Breast epithelium (tissue), 4 donors: ENCODE measurements at regions not wholly inside any gene's neighbourhood (a gene's known extent, or its start where the extent isn't known, plus 50 kb on each side); places are given as distances from the start of the nearest gene placed in this dataset.

ENCODE experiments used
- DNase-seq, 2 donors: peaks; one replicate each; pipeline ENCODE4 v3.0.0-alpha.2; 2019; ENCODE audit warnings: low spot score in 2 of 2
- H3K27ac ChIP-seq, 2 donors: fragments of 200-600 bp; sonication (generic) in 1 of 2; one replicate each; pipeline ENCODE4 v1.5.1; 2016 to 2019; ENCODE audit warnings: mild to moderate bottlenecking in 1 of 2
- H3K27me3 ChIP-seq, 2 donors: fragments of 200-600 bp; sonication (generic) in 1 of 2; one replicate each; pipeline versions ENCODE4 v1.5.1 to v1.6.0; 2017 to 2019; ENCODE audit warnings: control low read depth in 1 of 2, mild to moderate bottlenecking in 1 of 2
- H3K36me3 ChIP-seq: fragments of 200-600 bp; one replicate; pipeline ENCODE4 v1.5.1; 2019
- H3K4me1 ChIP-seq, 2 donors: fragments of 200-600 bp; sonication (generic); one replicate each; pipeline ENCODE4 v1.5.1; 2016 to 2019; ENCODE audit warnings: control low read depth in 1 of 2
- H3K4me3 ChIP-seq, 3 donors: fragments of 200-600 bp; sonication (generic); 1 replicate in 2 of 3; 2 replicates in 1 of 3; pipeline ENCODE4 v1.5.1; 2016 to 2019; ENCODE audit warnings: mild to moderate bottlenecking in 3 of 3, moderate library complexity in 2 of 3
- H3K9me3 ChIP-seq, 2 donors: fragments of 200-600 bp; sonication (generic) in 1 of 2; one replicate each; pipeline ENCODE4 v1.5.1; 2016 to 2019; ENCODE audit warnings: control low read depth in 1 of 2
- POLR2A ChIP-seq: fragments of 450-650 bp; IDR thresholded peaks from one replicate; pipeline ENCODE4 v1.6.1; 2016; ENCODE audit warnings: antibody characterized with exemption, mild to moderate bottlenecking, moderate library complexity
- POLR2AphosphoS5 ChIP-seq, 3 donors: sonication (generic); formaldehyde crosslinking; IDR thresholded peaks; one replicate each; pipeline ENCODE4 v1.6.1; 2017; ENCODE audit warnings: antibody characterized with exemption in 3 of 3
- intact Hi-C: fragments of 100-400 bp; cut with DNase I; formaldehyde crosslinking; loops from one replicate; pipeline ENCODE4 v1.15.1; 2023; ENCODE audit warnings: low total_unique reads
- TF ChIP-seq, protein P1 (sequence below), 3 donors: fragments of 450-650 bp; IDR thresholded peaks; one replicate each; pipeline ENCODE4 v1.5.1; 2016 to 2017; ENCODE audit warnings: antibody characterized with exemption in 3 of 3, mild to moderate bottlenecking in 3 of 3, moderate library complexity in 3 of 3

DNA sequence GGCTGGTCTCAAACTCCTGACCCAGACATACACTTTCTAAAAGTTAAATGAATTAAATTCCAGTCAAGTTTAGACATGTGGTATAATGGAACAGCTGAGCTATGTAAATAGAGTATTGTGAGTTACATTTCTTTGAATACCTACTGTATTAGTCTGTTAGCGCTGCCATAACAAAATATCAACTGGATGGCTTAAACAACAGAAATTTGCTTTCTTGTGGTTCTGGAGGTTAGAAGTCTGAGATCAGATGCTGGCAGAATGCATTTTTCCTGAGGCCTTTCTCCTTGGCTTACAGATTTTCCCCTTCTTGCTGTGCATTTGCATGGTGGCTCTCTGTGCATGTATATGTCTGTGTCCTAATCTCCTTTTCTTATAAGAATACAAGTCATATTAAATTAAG, 101.5 kb upstream of the TGFBR2 start:
- Histone ChIP-seq H3K9me3 (no peaks in the 10 kb centered on the region), H3K4me3 (no peak overlapping the region), H3K27me3 (no peaks in the 10 kb centered on the region), H3K27ac (no peak overlapping the region), H3K36me3 (no peaks in the 10 kb centered on the region), H3K4me1 (no peaks in the 10 kb centered on the region)
- intact Hi-C loops, result no loop called here
- DNase-seq, result no peak
- TF ChIP-seq POLR2AphosphoS5 (IDR thresholded peaks at IDR 0.05), result no peak
- TF ChIP-seq, protein P1, sequence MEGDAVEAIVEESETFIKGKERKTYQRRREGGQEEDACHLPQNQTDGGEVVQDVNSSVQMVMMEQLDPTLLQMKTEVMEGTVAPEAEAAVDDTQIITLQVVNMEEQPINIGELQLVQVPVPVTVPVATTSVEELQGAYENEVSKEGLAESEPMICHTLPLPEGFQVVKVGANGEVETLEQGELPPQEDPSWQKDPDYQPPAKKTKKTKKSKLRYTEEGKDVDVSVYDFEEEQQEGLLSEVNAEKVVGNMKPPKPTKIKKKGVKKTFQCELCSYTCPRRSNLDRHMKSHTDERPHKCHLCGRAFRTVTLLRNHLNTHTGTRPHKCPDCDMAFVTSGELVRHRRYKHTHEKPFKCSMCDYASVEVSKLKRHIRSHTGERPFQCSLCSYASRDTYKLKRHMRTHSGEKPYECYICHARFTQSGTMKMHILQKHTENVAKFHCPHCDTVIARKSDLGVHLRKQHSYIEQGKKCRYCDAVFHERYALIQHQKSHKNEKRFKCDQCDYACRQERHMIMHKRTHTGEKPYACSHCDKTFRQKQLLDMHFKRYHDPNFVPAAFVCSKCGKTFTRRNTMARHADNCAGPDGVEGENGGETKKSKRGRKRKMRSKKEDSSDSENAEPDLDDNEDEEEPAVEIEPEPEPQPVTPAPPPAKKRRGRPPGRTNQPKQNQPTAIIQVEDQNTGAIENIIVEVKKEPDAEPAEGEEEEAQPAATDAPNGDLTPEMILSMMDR (IDR thresholded peaks at IDR 0.05), result no peak
- TF ChIP-seq POLR2A, result no peak

DNA sequence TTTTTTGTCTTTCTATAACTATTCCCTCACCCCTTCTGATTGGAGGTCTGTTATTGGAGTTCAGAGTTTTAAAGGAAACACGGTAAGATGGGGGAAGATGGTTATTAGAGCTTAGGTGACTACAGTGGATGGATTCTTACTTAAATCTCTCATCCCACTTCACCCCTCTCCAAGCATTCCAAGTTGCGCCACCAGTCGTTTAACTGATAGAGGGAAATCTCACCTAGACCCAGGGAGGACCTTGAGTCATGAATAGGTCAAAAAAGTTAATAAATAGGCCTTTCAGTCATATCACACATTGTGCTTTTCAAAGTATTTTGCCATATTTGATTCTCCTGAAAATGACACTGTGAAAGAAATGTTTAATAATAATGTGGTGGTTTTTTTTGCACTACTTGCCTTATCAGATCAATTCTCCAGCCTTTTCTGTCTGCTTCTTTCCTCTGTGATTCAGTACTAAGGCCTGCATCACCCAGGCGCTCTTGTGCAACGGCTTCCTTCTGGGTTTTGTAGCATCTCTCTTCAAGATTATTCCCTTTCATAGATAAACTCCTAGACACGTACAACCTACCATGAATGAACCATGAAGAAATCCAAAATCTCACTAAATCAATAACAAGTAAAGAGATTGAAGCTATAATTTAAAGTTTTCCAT, 100.4 kb upstream of the TGFBR2 start:
- no peak for TF ChIP-seq POLR2A
- TF ChIP-seq POLR2AphosphoS5 (IDR thresholded peaks at IDR 0.05), result no peak
- TF ChIP-seq, protein P1 (IDR thresholded peaks at IDR 0.05), result no peak
- Histone ChIP-seq H3K9me3 (no peaks in the 10 kb centered on the region), H3K4me3 (no peak overlapping the region), H3K36me3 (no peaks in the 10 kb centered on the region), H3K27me3 (no peaks in the 10 kb centered on the region), H3K4me1 (no peaks in the 10 kb centered on the region), H3K27ac (no peak overlapping the region)
- no peak for DNase-seq
- intact Hi-C loops, result no loop called here

- DNase-seq, result no peak
- TF ChIP-seq, protein P1 (IDR thresholded peaks at IDR 0.05), result no peak
- no peak for TF ChIP-seq POLR2A
- TF ChIP-seq POLR2AphosphoS5 (IDR thresholded peaks at IDR 0.05), result no peak
- Histone ChIP-seq H3K27ac (no peak overlapping the region), H3K4me1 (no peaks in the 10 kb centered on the region), H3K4me3 (no peak overlapping the region), H3K36me3 (no peaks in the 10 kb centered on the region), H3K9me3 (no peaks in the 10 kb centered on the region), H3K27me3 (no peaks in the 10 kb centered on the region)
- intact Hi-C loops, result no loop called here
Observed at GRCh38 chr3:30508339-30508738, 98.1 kb upstream of the TGFBR2 start.

GRCh38 chr3:30510596-30510995, 95.8 kb upstream of the TGFBR2 start:
- Histone ChIP-seq H3K36me3 (no peaks in the 10 kb centered on the region), H3K27me3 (no peaks in the 10 kb centered on the region), H3K9me3 (no peaks in the 10 kb centered on the region), H3K4me3 (no peak overlapping the region), H3K4me1 (no peaks in the 10 kb centered on the region), H3K27ac (no peak overlapping the region)
- intact Hi-C loops, result loop anchor here (2.0 kb wide), 1 partner anchor 56 kb away; no protein-coding TSS in a partner anchor
- TF ChIP-seq POLR2A (no peak), POLR2AphosphoS5 (IDR thresholded peaks at IDR 0.05) (no peak)
- TF ChIP-seq, protein P1 (IDR thresholded peaks at IDR 0.05), result no peak
- DNase-seq, result no peak

GRCh38 chr3:30511524-30512251, 94.7 kb upstream of the TGFBR2 start:
- H3K27ac ChIP-seq, result peak overlapping the region; percentile 58 to 83
- intact Hi-C loops, result loop anchor here (2.0 kb wide), 1 partner anchor 57 kb away; no protein-coding TSS in a partner anchor
- DNase-seq, result peak in 1 of 2 donors; percentile 30

More at GRCh38 chr3:30511524-30512251, 94.7 kb upstream of the TGFBR2 start:
- Histone ChIP-seq H3K4me3 (no peak overlapping the region), H3K36me3 (no peaks in the 10 kb centered on the region), H3K4me1 (no peaks in the 10 kb centered on the region), H3K9me3 (no peaks in the 10 kb centered on the region), H3K27me3 (no peaks in the 10 kb centered on the region)
- TF ChIP-seq POLR2AphosphoS5 (IDR thresholded peaks at IDR 0.05) (peak; percentile 45 to 86 (median 57)), POLR2A (no peak)
- TF ChIP-seq, protein P1 (IDR thresholded peaks at IDR 0.05), result no peak
